ENCODE measurements at regions not wholly inside any gene's neighbourhood (a gene's known extent, or its start where the extent isn't known, plus 50 kb on each side); places are given as distances from the start of the nearest gene placed in this dataset.

DNA sequence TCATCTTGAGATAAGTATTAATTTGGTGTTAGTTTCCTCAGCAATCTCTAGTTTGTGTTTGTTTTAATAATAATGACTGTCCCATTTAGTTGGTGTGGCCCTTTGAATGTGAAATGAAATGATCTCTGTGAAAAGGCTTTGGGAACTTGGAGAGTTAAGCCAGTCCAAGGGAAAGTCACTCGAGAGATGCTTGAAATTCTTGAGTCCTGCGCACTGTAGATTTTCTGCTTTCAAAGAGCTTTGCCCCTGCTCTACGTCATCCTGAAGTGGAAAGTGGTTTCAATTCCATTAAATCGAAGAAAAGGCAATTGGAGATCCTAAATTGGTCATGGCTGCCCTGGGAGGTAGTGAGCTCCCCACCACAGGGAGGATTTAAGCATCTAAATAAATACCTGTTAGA is 403.8 kb downstream of the ZNF536 start:
- H3K9ac ChIP-seq = no peak overlapping the region
- no peaks in the 10 kb centered on the region for H3K36me3 ChIP-seq
- no peak for DNase-seq (ENCODE audit: low spot score)
- no peaks in the 10 kb centered on the region for H4K20me1 ChIP-seq (ENCODE audit: low read depth)
- no peak overlapping the region for H2AFZ ChIP-seq (replicated peaks)
- TF ChIP-seq, protein P1, sequence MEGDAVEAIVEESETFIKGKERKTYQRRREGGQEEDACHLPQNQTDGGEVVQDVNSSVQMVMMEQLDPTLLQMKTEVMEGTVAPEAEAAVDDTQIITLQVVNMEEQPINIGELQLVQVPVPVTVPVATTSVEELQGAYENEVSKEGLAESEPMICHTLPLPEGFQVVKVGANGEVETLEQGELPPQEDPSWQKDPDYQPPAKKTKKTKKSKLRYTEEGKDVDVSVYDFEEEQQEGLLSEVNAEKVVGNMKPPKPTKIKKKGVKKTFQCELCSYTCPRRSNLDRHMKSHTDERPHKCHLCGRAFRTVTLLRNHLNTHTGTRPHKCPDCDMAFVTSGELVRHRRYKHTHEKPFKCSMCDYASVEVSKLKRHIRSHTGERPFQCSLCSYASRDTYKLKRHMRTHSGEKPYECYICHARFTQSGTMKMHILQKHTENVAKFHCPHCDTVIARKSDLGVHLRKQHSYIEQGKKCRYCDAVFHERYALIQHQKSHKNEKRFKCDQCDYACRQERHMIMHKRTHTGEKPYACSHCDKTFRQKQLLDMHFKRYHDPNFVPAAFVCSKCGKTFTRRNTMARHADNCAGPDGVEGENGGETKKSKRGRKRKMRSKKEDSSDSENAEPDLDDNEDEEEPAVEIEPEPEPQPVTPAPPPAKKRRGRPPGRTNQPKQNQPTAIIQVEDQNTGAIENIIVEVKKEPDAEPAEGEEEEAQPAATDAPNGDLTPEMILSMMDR (IDR thresholded peaks at IDR 0.05) = no peak
- TF ChIP-seq EZH2 (IDR thresholded peaks at IDR 0.05) (no peak), EZH2phosphoT487 (IDR thresholded peaks at IDR 0.05) (no peak)
- no peak overlapping the region for H3K4me2 ChIP-seq
- H3K27me3 ChIP-seq = no peaks in the 10 kb centered on the region
- H3K27ac ChIP-seq = no peak overlapping the region
- no peak overlapping the region for H3K27ac Mint-ChIP-seq
- H3K36me3 Mint-ChIP-seq = no peaks in the 10 kb centered on the region
- H3K27me3 Mint-ChIP-seq (ENCODE audit: insufficient read depth, low read depth) = peaks cover 4% of the 10 kb centered on the region
- no peaks in the 10 kb centered on the region for H3K4me1 Mint-ChIP-seq
- H3K4me1 ChIP-seq = no peaks in the 10 kb centered on the region
- H3K4me3 ChIP-seq = no peak overlapping the region
- H3K4me3 Mint-ChIP-seq = no peak overlapping the region
- H3K79me2 ChIP-seq (ENCODE audit: low read depth) = no peaks in the 10 kb centered on the region
- H3K9me3 ChIP-seq (ENCODE audit: low read depth) = peaks cover 4% of the 10 kb centered on the region
- peaks cover 3% of the 10 kb centered on the region for H3K9me3 Mint-ChIP-seq
- no peaks in the 10 kb centered on the region for H3F3A ChIP-seq (ENCODE audit: low read depth)

DNA sequence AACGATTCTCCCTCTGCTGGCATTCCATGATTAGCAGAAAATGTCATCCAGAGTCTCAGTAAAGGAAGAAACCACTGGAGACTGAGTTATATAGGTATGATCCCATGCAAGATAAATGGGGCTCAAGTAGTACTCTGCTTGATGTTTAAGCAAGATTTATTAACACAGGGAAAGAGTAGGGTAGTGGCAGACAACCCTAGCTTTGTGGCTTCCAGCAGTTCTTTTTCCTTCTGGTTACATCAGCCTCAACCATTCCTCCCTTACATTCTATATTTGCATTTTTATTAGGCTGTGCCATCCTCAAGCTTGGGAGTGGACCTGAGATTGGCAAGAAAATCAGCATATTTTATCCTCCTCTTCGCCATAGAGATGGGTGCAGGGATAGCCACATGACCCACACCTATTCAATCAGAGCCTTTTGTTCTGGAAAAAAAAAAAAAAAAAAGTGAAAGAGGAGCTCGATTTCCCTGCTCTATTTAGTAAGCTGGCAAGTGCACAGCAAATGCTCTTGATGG is 402.1 kb downstream of the ZNF536 start:
- Histone ChIP-seq H3K4me1 (no peaks in the 10 kb centered on the region), H3K4me3 (no peak overlapping the region), H3K4me2 (no peak overlapping the region), H3K27me3 (no peaks in the 10 kb centered on the region), H4K20me1 (ENCODE audit: low read depth) (no peaks in the 10 kb centered on the region), H3K9me3 (ENCODE audit: low read depth) (peaks cover 4% of the 10 kb centered on the region), H3K79me2 (ENCODE audit: low read depth) (no peaks in the 10 kb centered on the region), H3K9ac (no peak overlapping the region), H3K36me3 (no peaks in the 10 kb centered on the region), H2AFZ (replicated peaks) (peak overlapping the region; percentile 3), H3K27ac (no peak overlapping the region), H3F3A (ENCODE audit: low read depth) (no peaks in the 10 kb centered on the region)
- Mint-ChIP-seq H3K4me1 (no peaks in the 10 kb centered on the region), H3K27ac (no peak overlapping the region), H3K27me3 (ENCODE audit: insufficient read depth, low read depth) (peaks cover 2% of the 10 kb centered on the region), H3K9me3 (peaks cover 6% of the 10 kb centered on the region), H3K36me3 (no peaks in the 10 kb centered on the region), H3K4me3 (no peak overlapping the region)
- no peak for DNase-seq (ENCODE audit: low spot score)
- TF ChIP-seq EZH2phosphoT487 (IDR thresholded peaks at IDR 0.05) (no peak), EZH2 (IDR thresholded peaks at IDR 0.05) (no peak)
- TF ChIP-seq, protein P1 (IDR thresholded peaks at IDR 0.05) = no peak

DNA sequence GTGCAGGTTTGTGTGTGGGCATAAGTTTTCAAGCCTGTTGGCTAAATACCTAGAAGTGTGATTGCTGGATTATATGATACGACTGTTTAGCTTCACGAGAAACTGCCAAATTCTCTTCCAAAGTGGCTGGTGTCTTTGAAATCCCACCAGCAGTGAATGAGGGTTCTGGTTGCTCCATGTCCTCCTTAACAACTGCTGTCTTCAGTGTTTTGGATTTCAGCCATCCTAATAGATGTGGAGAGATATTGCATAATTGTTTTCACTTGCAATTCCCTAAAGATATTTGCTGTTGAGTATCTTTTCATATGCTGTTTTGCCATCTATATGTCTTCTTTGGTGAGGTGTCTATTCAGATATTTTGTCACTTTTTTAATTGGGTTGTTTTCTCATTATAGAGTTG is 390.5 kb downstream of the ZNF536 start:
- no peak overlapping the region for H3K27ac Mint-ChIP-seq
- no peak overlapping the region for H3K27ac ChIP-seq
- H3K27me3 ChIP-seq = no peaks in the 10 kb centered on the region
- H4K20me1 ChIP-seq (ENCODE audit: low read depth) = no peaks in the 10 kb centered on the region
- no peaks in the 10 kb centered on the region for H3K4me1 Mint-ChIP-seq
- H3K4me1 ChIP-seq = no peaks in the 10 kb centered on the region
- TF ChIP-seq EZH2phosphoT487 (IDR thresholded peaks at IDR 0.05) = no peak
- TF ChIP-seq, protein P1 (IDR thresholded peaks at IDR 0.05) = no peak
- no peak for TF ChIP-seq EZH2 (IDR thresholded peaks at IDR 0.05)
- no peaks in the 10 kb centered on the region for H3K27me3 Mint-ChIP-seq (ENCODE audit: insufficient read depth, low read depth)
- H3K4me2 ChIP-seq = no peak overlapping the region
- no peak for DNase-seq (ENCODE audit: low spot score)
- no peaks in the 10 kb centered on the region for H3K36me3 ChIP-seq
- no peaks in the 10 kb centered on the region for H3K9me3 ChIP-seq (ENCODE audit: low read depth)
- H3K9ac ChIP-seq = no peak overlapping the region
- no peak overlapping the region for H2AFZ ChIP-seq (replicated peaks)
- no peak overlapping the region for H3K4me3 Mint-ChIP-seq
- no peaks in the 10 kb centered on the region for H3K9me3 Mint-ChIP-seq
- no peaks in the 10 kb centered on the region for H3F3A ChIP-seq (ENCODE audit: low read depth)
- H3K79me2 ChIP-seq (ENCODE audit: low read depth) = no peaks in the 10 kb centered on the region
- H3K4me3 ChIP-seq = no peak overlapping the region
- H3K36me3 Mint-ChIP-seq = no peaks in the 10 kb centered on the region

Measured in neural progenitor cell (in vitro differentiated cells).